Nephron (organoid): ENCODE measurements at regions not wholly inside any gene's neighbourhood (a gene's known extent, or its start where the extent isn't known, plus 50 kb on each side); places are given as distances from the start of the nearest gene placed in this dataset.

Source experiments
- H3K27ac Mint-ChIP-seq, 3 experiments: 2 replicates each; pipeline ENCODE4 v1.8.0; 2020; ENCODE audit warnings: mixed read lengths in 3 of 3, mild to moderate bottlenecking in 2 of 3, moderate library complexity in 1 of 3
- H3K27me3 Mint-ChIP-seq: 2 replicates; pipeline ENCODE4 v1.8.0; 2021; ENCODE audit warnings: low read depth, mild to moderate bottlenecking, moderate library complexity, mixed read lengths
- H3K36me3 Mint-ChIP-seq: 2 replicates; pipeline ENCODE4 v1.8.0; 2020; ENCODE audit warnings: low read depth, mixed read lengths
- H3K4me1 Mint-ChIP-seq: 2 replicates; pipeline ENCODE4 v1.8.0; 2020; ENCODE audit warnings: mixed read lengths
- H3K4me3 Mint-ChIP-seq, 3 experiments: 2 replicates each; pipeline ENCODE4 v1.8.0; 2020; ENCODE audit warnings: mild to moderate bottlenecking in 3 of 3, mixed read lengths in 3 of 3, moderate library complexity in 2 of 3
- H3K9me3 Mint-ChIP-seq: 2 replicates; pipeline ENCODE4 v1.8.0; 2020; ENCODE audit warnings: mixed read lengths
- TF ChIP-seq, protein P1 (sequence below), 3 experiments: fragments of 200-600 bp; sonication (generic); IDR thresholded peaks; one replicate each; pipeline ENCODE4 v1.5.0; 2021; ENCODE audit warnings: antibody characterized with exemption in 3 of 3; ENCODE audit not compliant: unreplicated experiment in 3 of 3

DNA sequence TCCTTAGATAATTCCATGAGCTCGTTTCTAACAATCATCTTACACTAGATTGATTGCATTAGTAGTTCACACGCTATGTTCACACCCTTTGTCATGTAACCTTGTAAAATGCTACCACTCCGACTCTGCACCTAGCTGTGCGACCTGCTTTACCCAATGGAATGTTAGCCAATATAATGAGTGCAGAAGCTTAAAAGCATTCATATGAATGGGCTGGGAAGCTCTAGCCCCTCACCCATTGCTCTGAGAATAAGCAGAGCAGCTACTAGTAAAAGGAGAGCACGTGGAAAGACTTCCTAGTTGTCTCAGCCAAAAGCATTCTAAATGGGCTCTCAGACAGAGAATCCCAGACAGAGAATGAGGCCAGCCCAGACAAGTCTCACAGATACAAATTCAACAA lies 410.6 kb upstream of the UBE2E2 start:
- no peaks in the 10 kb centered on the region for H3K4me1 Mint-ChIP-seq
- TF ChIP-seq, protein P1, sequence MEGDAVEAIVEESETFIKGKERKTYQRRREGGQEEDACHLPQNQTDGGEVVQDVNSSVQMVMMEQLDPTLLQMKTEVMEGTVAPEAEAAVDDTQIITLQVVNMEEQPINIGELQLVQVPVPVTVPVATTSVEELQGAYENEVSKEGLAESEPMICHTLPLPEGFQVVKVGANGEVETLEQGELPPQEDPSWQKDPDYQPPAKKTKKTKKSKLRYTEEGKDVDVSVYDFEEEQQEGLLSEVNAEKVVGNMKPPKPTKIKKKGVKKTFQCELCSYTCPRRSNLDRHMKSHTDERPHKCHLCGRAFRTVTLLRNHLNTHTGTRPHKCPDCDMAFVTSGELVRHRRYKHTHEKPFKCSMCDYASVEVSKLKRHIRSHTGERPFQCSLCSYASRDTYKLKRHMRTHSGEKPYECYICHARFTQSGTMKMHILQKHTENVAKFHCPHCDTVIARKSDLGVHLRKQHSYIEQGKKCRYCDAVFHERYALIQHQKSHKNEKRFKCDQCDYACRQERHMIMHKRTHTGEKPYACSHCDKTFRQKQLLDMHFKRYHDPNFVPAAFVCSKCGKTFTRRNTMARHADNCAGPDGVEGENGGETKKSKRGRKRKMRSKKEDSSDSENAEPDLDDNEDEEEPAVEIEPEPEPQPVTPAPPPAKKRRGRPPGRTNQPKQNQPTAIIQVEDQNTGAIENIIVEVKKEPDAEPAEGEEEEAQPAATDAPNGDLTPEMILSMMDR (IDR thresholded peaks at IDR 0.05; ENCODE audit: unreplicated experiment in 3 of 3) = no peak
- no peaks in the 10 kb centered on the region for H3K27me3 Mint-ChIP-seq
- H3K9me3 Mint-ChIP-seq = no peaks in the 10 kb centered on the region
- no peak overlapping the region for H3K4me3 Mint-ChIP-seq
- H3K27ac Mint-ChIP-seq = no peak overlapping the region
- H3K36me3 Mint-ChIP-seq = no peaks in the 10 kb centered on the region

DNA sequence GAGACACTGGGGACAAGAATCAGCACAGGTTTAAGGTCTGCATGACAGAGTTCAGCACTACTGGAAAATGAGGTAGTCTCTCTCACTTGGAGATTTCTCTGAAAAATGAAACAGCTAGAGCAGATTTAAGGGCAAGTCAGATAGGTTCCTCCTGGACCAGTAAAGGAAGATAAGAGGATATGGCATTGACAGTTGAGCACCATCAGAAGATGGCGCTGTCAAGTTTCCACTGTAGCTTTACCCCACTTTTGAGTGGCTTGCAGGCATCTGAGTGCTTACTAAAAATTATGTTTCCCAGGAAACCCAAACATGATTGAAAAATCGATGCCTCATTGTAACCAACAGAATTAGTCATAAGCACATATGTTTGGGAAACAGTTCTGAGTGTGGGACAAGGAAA lies 407.2 kb upstream of the UBE2E2 start:
- Mint-ChIP-seq H3K4me1 (no peaks in the 10 kb centered on the region), H3K27me3 (no peaks in the 10 kb centered on the region), H3K27ac (no peak overlapping the region), H3K9me3 (no peaks in the 10 kb centered on the region), H3K36me3 (no peaks in the 10 kb centered on the region), H3K4me3 (no peak overlapping the region)
- TF ChIP-seq, protein P1 (IDR thresholded peaks at IDR 0.05; ENCODE audit: unreplicated experiment in 3 of 3) = no peak

DNA sequence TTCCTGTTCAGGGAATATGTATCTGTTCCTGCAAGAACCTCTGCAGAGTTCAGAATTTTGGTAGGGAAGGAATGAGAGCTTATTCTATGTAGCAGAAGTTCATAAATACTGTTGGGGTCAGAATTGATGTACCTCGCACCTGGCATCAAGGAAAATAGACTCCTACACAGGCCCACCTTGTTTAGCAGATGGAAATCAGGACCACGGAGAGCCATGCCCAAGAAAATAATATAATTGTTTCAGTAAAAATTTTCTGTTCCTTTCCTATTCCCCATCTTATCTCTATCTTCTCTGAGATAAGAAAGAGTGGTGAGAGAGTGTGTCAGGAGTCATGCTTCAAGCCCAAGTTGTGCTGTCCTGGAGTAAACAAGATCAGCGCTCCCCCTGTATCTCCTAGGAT lies 404.7 kb upstream of the UBE2E2 start:
- Mint-ChIP-seq H3K4me1 (no peaks in the 10 kb centered on the region), H3K27ac (no peak overlapping the region), H3K9me3 (peaks cover 2% of the 10 kb centered on the region), H3K4me3 (no peak overlapping the region), H3K27me3 (no peaks in the 10 kb centered on the region), H3K36me3 (peaks cover 4% of the 10 kb centered on the region)
- TF ChIP-seq, protein P1 (IDR thresholded peaks at IDR 0.05; ENCODE audit: unreplicated experiment in 3 of 3) = no peak

DNA sequence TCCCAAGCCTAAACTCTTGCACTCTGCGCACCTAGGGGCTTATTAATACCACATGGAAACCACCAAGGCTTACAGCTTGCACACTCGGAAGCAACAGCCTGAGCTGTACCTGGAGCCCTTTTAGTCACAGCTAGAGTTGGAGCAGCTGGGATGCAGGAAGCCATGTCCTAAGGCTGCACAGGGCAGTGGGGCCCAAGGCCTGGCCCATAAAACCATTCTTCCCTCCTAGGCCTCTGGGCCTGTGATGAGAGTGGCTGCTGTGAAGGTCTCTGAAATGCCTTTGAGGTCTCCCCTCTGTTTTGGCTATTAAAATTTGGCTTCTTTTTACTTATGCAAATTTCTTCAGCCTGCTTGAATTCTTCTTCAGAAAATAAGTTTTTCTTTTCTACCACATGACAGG lies 383.9 kb upstream of the UBE2E2 start:
- no peak overlapping the region for H3K27ac Mint-ChIP-seq
- TF ChIP-seq, protein P1 (IDR thresholded peaks at IDR 0.05; ENCODE audit: unreplicated experiment in 3 of 3) = no peak
- no peak overlapping the region for H3K4me3 Mint-ChIP-seq
- no peaks in the 10 kb centered on the region for H3K27me3 Mint-ChIP-seq
- H3K9me3 Mint-ChIP-seq = peaks cover 25% of the 10 kb centered on the region
- no peaks in the 10 kb centered on the region for H3K4me1 Mint-ChIP-seq
- no peaks in the 10 kb centered on the region for H3K36me3 Mint-ChIP-seq

DNA sequence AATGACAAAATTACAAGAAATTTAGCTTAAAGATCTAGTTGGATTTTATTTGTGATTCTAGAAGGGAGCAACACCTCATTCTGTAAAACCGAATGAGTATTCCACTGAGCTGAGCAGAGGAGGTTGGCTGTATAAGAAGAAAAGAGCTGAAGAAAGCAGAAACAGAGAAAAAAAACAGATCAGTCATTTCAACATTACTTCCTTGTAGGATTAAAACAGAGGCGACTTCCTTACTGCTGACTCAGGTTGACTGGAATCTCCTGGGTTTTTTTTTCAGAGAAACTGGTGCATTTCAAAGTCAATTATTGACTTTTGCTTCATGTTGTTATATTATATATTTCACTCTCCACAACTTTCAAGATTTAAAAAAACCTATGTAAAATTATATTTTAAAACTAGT lies 368.1 kb upstream of the UBE2E2 start:
- no peaks in the 10 kb centered on the region for H3K4me1 Mint-ChIP-seq
- no peak overlapping the region for H3K4me3 Mint-ChIP-seq
- peak overlapping the region; percentile 28 to 89 (median 73) for H3K27ac Mint-ChIP-seq
- TF ChIP-seq, protein P1 (IDR thresholded peaks at IDR 0.05; ENCODE audit: unreplicated experiment in 3 of 3) = no peak
- H3K36me3 Mint-ChIP-seq = no peaks in the 10 kb centered on the region
- H3K27me3 Mint-ChIP-seq = no peaks in the 10 kb centered on the region
- no peaks in the 10 kb centered on the region for H3K9me3 Mint-ChIP-seq

DNA sequence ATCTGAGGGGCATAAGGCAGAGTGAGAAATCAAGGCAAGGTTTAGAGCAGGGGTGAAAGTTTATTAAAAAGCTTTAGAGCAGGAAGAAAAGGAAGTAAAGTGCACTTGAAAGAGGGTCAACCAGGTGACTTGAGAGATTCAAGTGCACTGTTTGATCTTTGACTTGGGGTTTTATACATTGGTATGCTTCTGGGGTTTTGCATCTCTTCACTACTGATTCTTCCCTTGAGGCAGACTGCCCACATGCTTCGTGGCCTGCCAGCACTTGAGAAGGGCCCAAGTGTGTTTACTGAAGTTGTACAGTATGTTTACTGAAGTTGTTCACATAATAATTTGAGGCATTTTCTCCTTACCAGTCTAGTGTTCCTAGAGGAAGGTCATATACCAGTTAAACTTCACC lies 367.0 kb upstream of the UBE2E2 start:
- H3K4me3 Mint-ChIP-seq = no peak overlapping the region
- no peaks in the 10 kb centered on the region for H3K4me1 Mint-ChIP-seq
- H3K9me3 Mint-ChIP-seq = peaks cover 4% of the 10 kb centered on the region
- TF ChIP-seq, protein P1 (IDR thresholded peaks at IDR 0.05; ENCODE audit: unreplicated experiment in 3 of 3) = no peak
- no peaks in the 10 kb centered on the region for H3K27me3 Mint-ChIP-seq
- H3K36me3 Mint-ChIP-seq = no peaks in the 10 kb centered on the region
- peak overlapping the region in 2 of 3 experiments; percentile 45 for H3K27ac Mint-ChIP-seq
